Caco-2 (cell line): ENCODE measurements at regions not wholly inside any gene's neighbourhood (a gene's known extent, or its start where the extent isn't known, plus 50 kb on each side); places are given as distances from the start of the nearest gene placed in this dataset.

ENCODE experiments used
- BruUV-seq: library from RNA; stranded (reverse); fragments of 400-500 nt; replicated peaks from 2 replicates; lab custom pipeline; 2021; lab: Mats Ljungman, UMichigan
- CTCF ChIA-PET: fragments of 300-600 bp; sonication (Branson Sonifier 250); formaldehyde crosslinking; loops from one replicate; lab custom pipeline; 2022; ENCODE audit warnings: antibody characterized with exemption; lab: Charles Lee
- POLR2A ChIA-PET: fragments of 300-600 bp; sonication (Branson Sonifier 250); formaldehyde crosslinking; loops from one replicate; lab custom pipeline; 2022; ENCODE audit warnings: antibody characterized with exemption; lab: Charles Lee
- DNase-seq, 2 experiments: peaks; one replicate each; pipeline versions ENCODE4 v3.0.0 to v3.0.0-alpha.2; 2020 to 2022
- H3K27me3 ChIP-seq: replicated peaks from 2 replicates; pipeline ENCODE4 v1.6.0; 2011; ENCODE audit warnings: low read length; ENCODE audit not compliant: control insufficient read depth, insufficient read depth
- H3K36me3 ChIP-seq: 2 replicates; pipeline ENCODE4 v1.5.1; 2011; ENCODE audit warnings: low read length; ENCODE audit not compliant: control insufficient read depth, insufficient read depth
- H3K4me1 ChIP-seq: fragments of 250-450 bp; sonication (Bioruptor Pico); 2 replicates; pipeline ENCODE4 v1.5.1; 2020; ENCODE audit warnings: mild to moderate bottlenecking
- H3K4me3 ChIP-seq: 2 replicates; pipeline ENCODE4 v1.5.1; 2011; ENCODE audit warnings: low read depth, mild to moderate bottlenecking, control low read depth, low read length
- H3K9me3 ChIP-seq: fragments of 250-450 bp; sonication (Bioruptor Pico); 2 replicates; pipeline ENCODE4 v1.5.1; 2020; ENCODE audit warnings: mild to moderate bottlenecking, moderate library complexity
- H3K27ac Mint-ChIP-seq: one replicate; pipeline ENCODE4 v1.8.0; 2022; ENCODE audit warnings: mixed read lengths; ENCODE audit not compliant: unreplicated experiment
- H3K27me3 Mint-ChIP-seq: one replicate; pipeline ENCODE4 v1.8.0; 2022; ENCODE audit warnings: mixed read lengths; ENCODE audit not compliant: insufficient read depth, unreplicated experiment
- H3K36me3 Mint-ChIP-seq: one replicate; pipeline ENCODE4 v1.8.0; 2022; ENCODE audit warnings: mild to moderate bottlenecking, mixed read lengths; ENCODE audit not compliant: insufficient read depth, unreplicated experiment
- H3K4me1 Mint-ChIP-seq: one replicate; pipeline ENCODE4 v1.8.0; 2022; ENCODE audit warnings: low read depth, mixed read lengths; ENCODE audit not compliant: unreplicated experiment
- H3K4me3 Mint-ChIP-seq: one replicate; pipeline ENCODE4 v1.8.0; 2022; ENCODE audit warnings: mild to moderate bottlenecking, moderate library complexity, mixed read lengths; ENCODE audit not compliant: unreplicated experiment
- H3K9me3 Mint-ChIP-seq: one replicate; pipeline ENCODE4 v1.8.0; 2022; ENCODE audit warnings: mixed read lengths; ENCODE audit not compliant: unreplicated experiment
- intact Hi-C: fragments of 100-400 bp; cut with micrococcal nuclease; formaldehyde crosslinking; loops from one replicate; pipeline ENCODE4 v1.10.0; 2022; ENCODE audit not compliant: unreplicated experiment
- TF ChIP-seq, protein P1 (sequence below), 2 experiments: fragments of 200-600 bp in 1 of 2; IDR thresholded peaks; 1 replicate in 1 of 2; 2 replicates in 1 of 2; pipeline versions ENCODE4 v1.5.1 to v1.8.0; 2011 to 2022; ENCODE audit warnings: antibody characterized with exemption in 1 of 2, control low read depth in 1 of 2, inconsistent platforms in 1 of 2, low read depth in 1 of 2, low read length in 1 of 2, mild to moderate bottlenecking in 1 of 2, moderate library complexity in 1 of 2; ENCODE audit not compliant: insufficient read depth in 1 of 2, severe bottlenecking in 1 of 2, unreplicated experiment in 1 of 2

GRCh38 chr10:3573498-3573897 lies 211.5 kb downstream of the KLF6 start:
- BruUV-seq = no TSS peak
- no peak overlapping the region for H3K4me3 Mint-ChIP-seq
- Histone ChIP-seq H3K4me1 (no peaks in the 10 kb centered on the region), H3K36me3 (no peaks in the 10 kb centered on the region), H3K27me3 (no peaks in the 10 kb centered on the region), H3K9me3 (no peaks in the 10 kb centered on the region), H3K4me3 (no peak overlapping the region)
- DNase-seq = no peak
- CTCF ChIA-PET = no interaction called here
- intact Hi-C loops = no loop called here
- TF ChIP-seq, protein P1, sequence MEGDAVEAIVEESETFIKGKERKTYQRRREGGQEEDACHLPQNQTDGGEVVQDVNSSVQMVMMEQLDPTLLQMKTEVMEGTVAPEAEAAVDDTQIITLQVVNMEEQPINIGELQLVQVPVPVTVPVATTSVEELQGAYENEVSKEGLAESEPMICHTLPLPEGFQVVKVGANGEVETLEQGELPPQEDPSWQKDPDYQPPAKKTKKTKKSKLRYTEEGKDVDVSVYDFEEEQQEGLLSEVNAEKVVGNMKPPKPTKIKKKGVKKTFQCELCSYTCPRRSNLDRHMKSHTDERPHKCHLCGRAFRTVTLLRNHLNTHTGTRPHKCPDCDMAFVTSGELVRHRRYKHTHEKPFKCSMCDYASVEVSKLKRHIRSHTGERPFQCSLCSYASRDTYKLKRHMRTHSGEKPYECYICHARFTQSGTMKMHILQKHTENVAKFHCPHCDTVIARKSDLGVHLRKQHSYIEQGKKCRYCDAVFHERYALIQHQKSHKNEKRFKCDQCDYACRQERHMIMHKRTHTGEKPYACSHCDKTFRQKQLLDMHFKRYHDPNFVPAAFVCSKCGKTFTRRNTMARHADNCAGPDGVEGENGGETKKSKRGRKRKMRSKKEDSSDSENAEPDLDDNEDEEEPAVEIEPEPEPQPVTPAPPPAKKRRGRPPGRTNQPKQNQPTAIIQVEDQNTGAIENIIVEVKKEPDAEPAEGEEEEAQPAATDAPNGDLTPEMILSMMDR (IDR thresholded peaks at IDR 0.05; ENCODE audit: insufficient read depth in 1 of 2, low read depth in 1 of 2, low read length in 1 of 2, severe bottlenecking in 1 of 2, unreplicated experiment in 1 of 2) = no peak
- no peaks in the 10 kb centered on the region for H3K36me3 Mint-ChIP-seq
- H3K4me1 Mint-ChIP-seq = peaks cover 6% of the 10 kb centered on the region
- POLR2A ChIA-PET = no interaction called here
- no peaks in the 10 kb centered on the region for H3K27me3 Mint-ChIP-seq
- no peak overlapping the region for H3K27ac Mint-ChIP-seq
- H3K9me3 Mint-ChIP-seq = peaks cover 4% of the 10 kb centered on the region

DNA sequence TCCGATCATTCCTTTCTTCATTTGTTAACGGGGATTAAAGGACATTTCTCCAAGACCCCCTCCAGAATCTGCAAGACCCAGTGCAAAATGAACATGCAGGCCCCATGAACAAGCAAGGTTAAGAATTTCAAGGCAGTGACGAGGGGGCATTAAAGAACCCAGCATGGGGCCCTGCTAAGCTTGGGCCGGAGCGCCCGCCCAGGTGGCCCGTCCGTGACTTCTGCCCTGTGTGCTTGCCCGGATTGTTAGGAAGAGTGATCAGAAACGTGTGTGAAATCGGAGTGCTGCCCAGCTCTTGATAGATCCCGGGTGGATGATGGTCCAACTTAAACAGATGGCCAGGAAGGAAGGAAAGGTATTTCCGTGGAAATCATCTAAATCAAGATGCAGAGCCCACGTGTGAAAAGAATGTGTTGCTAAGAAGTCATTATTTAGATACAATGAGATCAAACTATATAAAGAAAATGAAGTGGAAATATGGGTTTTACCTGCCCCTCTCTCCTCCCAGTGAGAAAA lies 213.6 kb downstream of the KLF6 start:
- Histone ChIP-seq H3K4me3 (no peak overlapping the region), H3K36me3 (no peaks in the 10 kb centered on the region), H3K4me1 (no peaks in the 10 kb centered on the region), H3K27me3 (no peaks in the 10 kb centered on the region), H3K9me3 (peaks cover 3% of the 10 kb centered on the region; the same call in 1 of the 2 replicates)
- no peak overlapping the region for H3K4me3 Mint-ChIP-seq
- intact Hi-C loops = no loop called here
- no peaks in the 10 kb centered on the region for H3K36me3 Mint-ChIP-seq
- peaks cover 6% of the 10 kb centered on the region for H3K4me1 Mint-ChIP-seq
- H3K27me3 Mint-ChIP-seq = no peaks in the 10 kb centered on the region
- no peak for DNase-seq
- H3K27ac Mint-ChIP-seq = no peak overlapping the region
- TF ChIP-seq, protein P1 (IDR thresholded peaks at IDR 0.05; ENCODE audit: insufficient read depth in 1 of 2, low read depth in 1 of 2, low read length in 1 of 2, severe bottlenecking in 1 of 2, unreplicated experiment in 1 of 2) = no peak
- BruUV-seq = no TSS peak
- ChIA-PET POLR2A (no interaction called here), CTCF (no interaction called here)
- H3K9me3 Mint-ChIP-seq = no peaks in the 10 kb centered on the region

DNA sequence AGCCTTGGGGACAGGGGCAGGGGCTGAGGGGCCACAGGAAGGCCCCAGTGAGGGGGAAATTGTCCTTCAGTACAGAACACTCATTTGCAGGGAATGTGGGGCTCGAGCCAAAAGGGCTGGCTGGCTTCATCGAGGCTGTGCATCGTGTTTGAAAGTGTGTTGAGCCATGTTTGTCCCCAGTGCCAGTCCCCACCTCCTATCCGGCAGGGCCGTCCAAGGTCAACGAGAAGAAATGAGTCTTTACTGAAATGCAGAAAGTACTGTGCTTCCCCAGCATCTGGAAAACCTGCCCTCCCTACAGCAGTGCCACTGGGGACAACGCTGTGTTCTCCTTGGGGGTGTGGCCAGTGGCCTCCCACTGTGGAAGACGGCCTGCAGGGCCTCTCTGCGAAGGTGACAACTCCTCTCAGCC lies 214.1 kb downstream of the KLF6 start:
- H3K27me3 Mint-ChIP-seq = no peaks in the 10 kb centered on the region
- no peaks in the 10 kb centered on the region for H3K9me3 Mint-ChIP-seq
- Histone ChIP-seq H3K27me3 (no peaks in the 10 kb centered on the region), H3K4me1 (no peaks in the 10 kb centered on the region), H3K36me3 (no peaks in the 10 kb centered on the region), H3K4me3 (no peak overlapping the region), H3K9me3 (peaks cover 8% of the 10 kb centered on the region; the same call in 1 of the 2 replicates)
- BruUV-seq = no TSS peak
- H3K4me1 Mint-ChIP-seq = peaks cover 6% of the 10 kb centered on the region
- POLR2A ChIA-PET = no interaction called here
- TF ChIP-seq, protein P1 (IDR thresholded peaks at IDR 0.05; ENCODE audit: insufficient read depth in 1 of 2, low read depth in 1 of 2, low read length in 1 of 2, severe bottlenecking in 1 of 2, unreplicated experiment in 1 of 2) = no peak
- H3K27ac Mint-ChIP-seq = no peak overlapping the region
- no peaks in the 10 kb centered on the region for H3K36me3 Mint-ChIP-seq
- no peak overlapping the region for H3K4me3 Mint-ChIP-seq
- no peak for DNase-seq
- intact Hi-C loops = no loop called here
- CTCF ChIA-PET = no interaction called here
